ENCODE measurements at regions not wholly inside any gene's neighbourhood (a gene's known extent, or its start where the extent isn't known, plus 50 kb on each side); places are given as distances from the start of the nearest gene placed in this dataset.

DNA sequence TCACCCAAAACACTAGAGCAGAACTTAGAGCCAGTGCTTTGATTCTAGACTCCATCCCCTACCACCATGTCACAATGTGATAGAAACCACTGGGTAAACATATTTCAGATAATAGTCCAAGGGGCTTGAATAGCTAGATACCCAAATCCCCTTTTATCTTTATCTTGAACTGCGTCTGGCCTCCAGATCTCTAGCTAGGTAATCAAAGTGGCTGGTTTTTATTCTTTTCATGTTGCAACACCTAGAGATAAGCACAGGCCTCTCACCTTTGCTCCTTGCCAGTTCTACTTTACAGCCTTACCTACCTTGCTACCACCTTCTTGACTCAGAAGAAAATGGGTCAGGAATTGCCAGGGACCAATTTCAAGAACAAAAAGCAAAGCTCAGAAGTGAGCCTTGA, 171.2 kb downstream of the C1D start:
- H3K4me3 ChIP-seq: no peak overlapping the region
- no peak overlapping the region for H3K27ac ChIP-seq
- H3K9me3 ChIP-seq: no peaks in the 10 kb centered on the region
- DNase-seq (no peak), ATAC-seq (no peak)
- no peaks in the 10 kb centered on the region for H3K27me3 ChIP-seq
- H3K4me1 ChIP-seq: peaks cover 0 to 9% (median 0%) of the 10 kb centered on the region in 9 donors
- H3K36me3 ChIP-seq: no peaks in the 10 kb centered on the region
- intact Hi-C loops (cut with DNase I): no loop called here
- TF ChIP-seq, protein P1, sequence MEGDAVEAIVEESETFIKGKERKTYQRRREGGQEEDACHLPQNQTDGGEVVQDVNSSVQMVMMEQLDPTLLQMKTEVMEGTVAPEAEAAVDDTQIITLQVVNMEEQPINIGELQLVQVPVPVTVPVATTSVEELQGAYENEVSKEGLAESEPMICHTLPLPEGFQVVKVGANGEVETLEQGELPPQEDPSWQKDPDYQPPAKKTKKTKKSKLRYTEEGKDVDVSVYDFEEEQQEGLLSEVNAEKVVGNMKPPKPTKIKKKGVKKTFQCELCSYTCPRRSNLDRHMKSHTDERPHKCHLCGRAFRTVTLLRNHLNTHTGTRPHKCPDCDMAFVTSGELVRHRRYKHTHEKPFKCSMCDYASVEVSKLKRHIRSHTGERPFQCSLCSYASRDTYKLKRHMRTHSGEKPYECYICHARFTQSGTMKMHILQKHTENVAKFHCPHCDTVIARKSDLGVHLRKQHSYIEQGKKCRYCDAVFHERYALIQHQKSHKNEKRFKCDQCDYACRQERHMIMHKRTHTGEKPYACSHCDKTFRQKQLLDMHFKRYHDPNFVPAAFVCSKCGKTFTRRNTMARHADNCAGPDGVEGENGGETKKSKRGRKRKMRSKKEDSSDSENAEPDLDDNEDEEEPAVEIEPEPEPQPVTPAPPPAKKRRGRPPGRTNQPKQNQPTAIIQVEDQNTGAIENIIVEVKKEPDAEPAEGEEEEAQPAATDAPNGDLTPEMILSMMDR (IDR thresholded peaks at IDR 0.05): no peak
- 79 to 96% methylated on average over 1 of the region's 1 CpG for WGBS, 2 donors

DNA sequence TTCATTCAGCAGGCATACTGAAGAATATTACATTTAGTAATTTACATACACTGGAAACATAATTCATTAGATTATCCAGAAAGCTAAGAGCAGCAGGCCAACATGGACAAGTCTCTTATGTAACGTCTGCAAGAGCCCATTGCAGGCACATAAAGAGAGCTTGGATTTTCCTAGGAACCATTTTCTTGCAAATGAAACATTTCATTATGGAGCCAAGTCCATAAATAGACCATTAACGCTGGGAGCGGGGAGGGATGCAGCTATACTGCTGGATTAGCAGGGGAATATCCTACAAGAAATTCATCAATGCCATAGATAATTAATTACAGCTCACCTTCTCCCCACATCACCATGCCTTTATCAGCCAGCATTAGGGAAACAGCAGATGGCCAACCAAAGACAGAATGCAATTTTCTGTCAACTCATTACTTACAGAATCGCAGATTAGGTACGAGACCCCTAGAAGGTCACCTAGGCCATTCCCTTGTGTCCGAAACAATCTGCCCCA, 170.4 kb downstream of the C1D start:
- no peak for DNase-seq
- Histone ChIP-seq H3K27me3 (no peaks in the 10 kb centered on the region), H3K27ac (no peak overlapping the region), H3K9me3 (no peaks in the 10 kb centered on the region), H3K4me1 (peaks cover 0 to 9% (median 0%) of the 10 kb centered on the region in 9 donors), H3K4me3 (no peak overlapping the region), H3K36me3 (no peaks in the 10 kb centered on the region)
- 59% methylated on average over 6 of the region's 6 CpGs for WGBS, 2 donors
- TF ChIP-seq, protein P1 (IDR thresholded peaks at IDR 0.05): no peak
- intact Hi-C loops (cut with DNase I): no loop called here
- no peak for ATAC-seq

DNA sequence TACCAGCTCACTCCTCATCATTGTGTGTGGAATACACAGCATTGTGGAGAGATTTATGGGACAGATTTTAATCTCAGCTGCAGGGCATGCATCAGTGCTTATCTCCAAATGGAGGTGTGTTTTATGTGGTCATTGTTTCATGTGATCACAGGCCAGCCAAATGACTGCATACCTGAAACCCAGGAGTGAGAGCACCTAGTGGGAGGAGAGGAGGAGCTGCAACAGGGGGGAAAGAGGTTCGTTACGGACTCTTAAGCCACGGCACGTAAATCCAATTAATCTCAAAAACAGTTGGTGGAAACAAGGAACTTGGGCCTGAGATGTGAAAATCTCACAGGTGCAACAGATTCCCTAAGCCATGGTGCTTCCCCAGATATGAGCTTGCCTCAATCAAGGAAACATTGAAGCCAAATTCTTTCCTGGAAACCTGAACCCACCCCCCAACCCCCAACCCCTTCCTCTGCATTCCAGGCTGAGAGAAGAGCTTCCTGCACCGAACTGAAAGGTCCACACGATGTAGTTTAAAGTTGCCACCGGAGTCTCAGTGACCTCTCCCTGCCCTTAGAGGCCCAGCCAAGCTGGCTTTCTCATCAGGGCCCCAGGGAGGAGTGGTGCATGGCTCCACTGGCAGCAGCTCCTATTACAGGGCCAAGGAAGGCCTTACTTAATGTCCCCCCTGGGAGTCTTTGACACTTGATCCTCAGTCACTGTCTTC, 167.4 kb downstream of the C1D start:
- WGBS, 2 donors: 43 to 54% methylated on average over 7 of the region's 7 CpGs
- TF ChIP-seq, protein P1 (IDR thresholded peaks at IDR 0.05): no peak
- Histone ChIP-seq H3K36me3 (no peaks in the 10 kb centered on the region), H3K4me1 (peaks cover 0 to 9% (median 0%) of the 10 kb centered on the region in 9 donors), H3K9me3 (no peaks in the 10 kb centered on the region), H3K27me3 (no peaks in the 10 kb centered on the region), H3K27ac (no peak overlapping the region), H3K4me3 (no peak overlapping the region)
- intact Hi-C loops (cut with DNase I): no loop called here
- ATAC-seq (peak in 1 of 8 donors; percentile 53), DNase-seq (peak in 1 of 2 donors; percentile 15)

DNA sequence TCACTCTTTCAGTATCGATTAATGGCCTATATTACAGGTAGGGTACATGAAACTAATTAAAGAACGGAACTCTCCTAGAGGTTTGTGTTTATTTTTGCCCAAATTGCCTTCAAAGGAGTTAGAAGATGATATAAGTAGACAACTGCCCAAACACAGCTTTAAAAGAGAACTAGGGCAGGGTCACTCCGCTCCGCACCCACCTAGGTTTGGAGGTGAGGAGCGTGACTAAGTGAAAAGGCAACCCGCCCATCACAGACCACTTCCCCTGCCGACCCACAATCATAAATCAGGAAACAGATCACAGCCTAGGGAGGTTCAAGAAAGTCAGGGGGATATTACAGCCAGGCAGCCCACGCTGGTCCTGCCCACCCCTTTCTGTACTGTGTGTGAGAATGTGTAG, 166.7 kb downstream of the C1D start:
- Histone ChIP-seq H3K4me1 (peaks cover 0 to 9% (median 0%) of the 10 kb centered on the region in 9 donors), H3K4me3 (no peak overlapping the region)
- intact Hi-C loops (cut with DNase I): no loop called here

More for the DNA sequence above, 166.7 kb downstream of the C1D start:
- DNase-seq (no peak), ATAC-seq (no peak)
- WGBS, 2 donors: 84 to 92% methylated on average over 8 of the region's 8 CpGs
- no peaks in the 10 kb centered on the region for H3K9me3 ChIP-seq
- H3K36me3 ChIP-seq: no peaks in the 10 kb centered on the region
- no peaks in the 10 kb centered on the region for H3K27me3 ChIP-seq
- TF ChIP-seq, protein P1 (IDR thresholded peaks at IDR 0.05): no peak
- H3K27ac ChIP-seq: no peak overlapping the region

All from heart right ventricle (tissue), 16 donors.